Suprapubic skin (tissue), 4 donors: ENCODE measurements at regions not wholly inside any gene's neighbourhood (a gene's known extent, or its start where the extent isn't known, plus 50 kb on each side); places are given as distances from the start of the nearest gene placed in this dataset.

Experiments
- DNase-seq, 2 donors: peaks; one replicate each; pipeline ENCODE4 v3.0.0-alpha.2; 2019; ENCODE audit warnings: low spot score in 2 of 2
- H3K27ac ChIP-seq: fragments of 200-600 bp; sonication (generic); one replicate; pipeline ENCODE4 v1.5.1; 2019
- H3K27me3 ChIP-seq: fragments of 200-600 bp; sonication (generic); one replicate; pipeline ENCODE4 v1.5.1; 2019
- H3K36me3 ChIP-seq: fragments of 200-600 bp; sonication (generic); one replicate; pipeline ENCODE4 v1.5.1; 2019
- H3K4me1 ChIP-seq: fragments of 200-600 bp; sonication (generic); one replicate; pipeline ENCODE4 v1.5.1; 2019
- H3K4me3 ChIP-seq: fragments of 200-600 bp; sonication (generic); one replicate; pipeline ENCODE4 v1.5.1; 2019; ENCODE audit warnings: mild to moderate bottlenecking
- H3K9me3 ChIP-seq: fragments of 200-600 bp; sonication (generic); one replicate; pipeline ENCODE4 v1.5.1; 2019
- EP300 ChIP-seq: sonication (generic); formaldehyde crosslinking; IDR thresholded peaks from one replicate; pipeline ENCODE4 v1.6.1; 2017; ENCODE audit warnings: antibody characterized with exemption
- POLR2A ChIP-seq, 2 donors: fragments of 450-650 bp; IDR thresholded peaks; one replicate each; pipeline ENCODE4 v1.6.1; 2017; ENCODE audit warnings: antibody characterized with exemption in 2 of 2, mild to moderate bottlenecking in 2 of 2, moderate library complexity in 2 of 2
- POLR2AphosphoS5 ChIP-seq, 3 donors: sonication (generic); formaldehyde crosslinking; IDR thresholded peaks; one replicate each; pipeline ENCODE4 v1.6.1; 2017; ENCODE audit warnings: antibody characterized with exemption in 3 of 3
- WGBS: methylation state at CpG from one replicate; pipeline ENCODE4 v1.1.5; 2018; 5-methylcytosine and 5-hydroxymethylcytosine counted together
- TF ChIP-seq, protein P1 (sequence below), 2 donors: fragments of 200-600 bp in 1 of 2; fragments of 450-650 bp in 1 of 2; sonication (generic) in 1 of 2; IDR thresholded peaks; one replicate each; pipeline ENCODE4 v1.5.1; 2016 to 2019; ENCODE audit warnings: antibody characterized with exemption in 2 of 2, mild to moderate bottlenecking in 1 of 2, moderate library complexity in 1 of 2

DNA sequence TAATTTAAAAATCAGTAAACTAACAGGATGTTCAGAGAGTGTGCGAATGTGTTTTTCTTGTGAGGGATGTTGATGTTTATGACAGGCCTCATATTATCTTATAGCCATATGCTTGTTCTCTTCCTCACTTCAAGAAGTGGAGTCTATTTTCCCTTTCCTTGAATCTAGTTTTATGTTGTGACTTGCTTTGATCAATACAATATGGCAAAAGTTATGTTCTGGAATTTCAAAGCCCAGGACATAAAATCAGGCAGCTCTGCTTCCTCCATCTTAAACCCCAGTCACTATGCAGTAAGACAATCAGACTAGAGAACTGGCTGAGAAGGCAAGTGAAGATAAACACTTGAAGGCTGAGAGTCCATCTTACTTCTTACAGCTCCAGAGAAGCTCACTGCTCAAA is 585.1 kb upstream of the NETO1 start:
- H3K4me1 ChIP-seq: no peaks in the 10 kb centered on the region
- H3K27me3 ChIP-seq: no peaks in the 10 kb centered on the region
- no peaks in the 10 kb centered on the region for H3K36me3 ChIP-seq
- DNase-seq: no peak
- TF ChIP-seq, protein P1, sequence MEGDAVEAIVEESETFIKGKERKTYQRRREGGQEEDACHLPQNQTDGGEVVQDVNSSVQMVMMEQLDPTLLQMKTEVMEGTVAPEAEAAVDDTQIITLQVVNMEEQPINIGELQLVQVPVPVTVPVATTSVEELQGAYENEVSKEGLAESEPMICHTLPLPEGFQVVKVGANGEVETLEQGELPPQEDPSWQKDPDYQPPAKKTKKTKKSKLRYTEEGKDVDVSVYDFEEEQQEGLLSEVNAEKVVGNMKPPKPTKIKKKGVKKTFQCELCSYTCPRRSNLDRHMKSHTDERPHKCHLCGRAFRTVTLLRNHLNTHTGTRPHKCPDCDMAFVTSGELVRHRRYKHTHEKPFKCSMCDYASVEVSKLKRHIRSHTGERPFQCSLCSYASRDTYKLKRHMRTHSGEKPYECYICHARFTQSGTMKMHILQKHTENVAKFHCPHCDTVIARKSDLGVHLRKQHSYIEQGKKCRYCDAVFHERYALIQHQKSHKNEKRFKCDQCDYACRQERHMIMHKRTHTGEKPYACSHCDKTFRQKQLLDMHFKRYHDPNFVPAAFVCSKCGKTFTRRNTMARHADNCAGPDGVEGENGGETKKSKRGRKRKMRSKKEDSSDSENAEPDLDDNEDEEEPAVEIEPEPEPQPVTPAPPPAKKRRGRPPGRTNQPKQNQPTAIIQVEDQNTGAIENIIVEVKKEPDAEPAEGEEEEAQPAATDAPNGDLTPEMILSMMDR (IDR thresholded peaks at IDR 0.05): no peak
- TF ChIP-seq POLR2A (IDR thresholded peaks at IDR 0.05) (no peak), EP300 (no peak), POLR2AphosphoS5 (IDR thresholded peaks at IDR 0.05) (no peak)
- H3K27ac ChIP-seq: no peak overlapping the region
- 83% methylated on average over 1 of the region's 1 CpG for WGBS
- no peaks in the 10 kb centered on the region for H3K9me3 ChIP-seq
- H3K4me3 ChIP-seq: no peak overlapping the region

DNA sequence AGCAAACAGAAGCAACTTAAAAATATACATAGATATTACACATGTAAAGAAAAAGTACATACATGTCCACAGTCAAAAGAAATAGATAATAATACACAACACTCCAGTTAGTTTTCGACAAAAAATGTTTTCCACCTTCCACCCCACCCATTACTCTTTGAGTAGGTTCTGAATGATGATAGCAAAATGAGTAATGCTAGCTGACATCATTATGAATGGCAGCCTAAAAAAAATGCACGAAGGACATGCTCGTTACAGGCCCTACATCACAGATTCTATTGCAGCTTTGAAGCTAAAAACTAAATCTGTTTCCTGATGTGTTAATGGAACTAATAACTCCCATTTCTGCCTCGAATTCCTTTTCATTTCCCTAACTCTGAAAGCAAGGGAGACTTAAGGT is 578.7 kb upstream of the NETO1 start:
- WGBS: 74% methylated on average over 4 of the region's 4 CpGs
- H3K9me3 ChIP-seq: no peaks in the 10 kb centered on the region
- no peaks in the 10 kb centered on the region for H3K27me3 ChIP-seq
- H3K4me1 ChIP-seq: no peaks in the 10 kb centered on the region
- no peak for DNase-seq
- no peak overlapping the region for H3K27ac ChIP-seq
- TF ChIP-seq, protein P1 (IDR thresholded peaks at IDR 0.05): no peak
- TF ChIP-seq POLR2AphosphoS5 (IDR thresholded peaks at IDR 0.05): no peak
- TF ChIP-seq EP300: no peak
- no peak for TF ChIP-seq POLR2A (IDR thresholded peaks at IDR 0.05)
- no peaks in the 10 kb centered on the region for H3K36me3 ChIP-seq
- no peak overlapping the region for H3K4me3 ChIP-seq

DNA sequence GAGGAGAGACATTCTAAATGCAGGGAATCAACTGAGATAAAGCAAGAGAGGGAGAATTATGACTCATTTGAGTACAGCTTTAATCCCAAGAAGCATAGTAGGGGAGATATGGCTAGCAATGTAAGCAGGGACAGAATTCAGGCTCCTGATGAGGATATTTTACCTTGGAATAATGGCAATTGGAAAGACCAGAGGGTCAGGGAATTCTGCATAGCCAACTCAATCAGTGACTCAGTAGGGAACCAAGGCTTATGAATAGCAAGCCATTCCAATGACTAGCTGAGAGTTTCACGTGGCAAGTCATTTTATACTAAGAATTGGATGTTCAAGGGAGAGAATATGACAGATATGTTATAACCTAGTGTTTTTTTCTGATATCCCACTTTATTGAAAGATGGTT is 563.8 kb upstream of the NETO1 start:
- 40% methylated on average over 1 of the region's 1 CpG for WGBS

DNA sequence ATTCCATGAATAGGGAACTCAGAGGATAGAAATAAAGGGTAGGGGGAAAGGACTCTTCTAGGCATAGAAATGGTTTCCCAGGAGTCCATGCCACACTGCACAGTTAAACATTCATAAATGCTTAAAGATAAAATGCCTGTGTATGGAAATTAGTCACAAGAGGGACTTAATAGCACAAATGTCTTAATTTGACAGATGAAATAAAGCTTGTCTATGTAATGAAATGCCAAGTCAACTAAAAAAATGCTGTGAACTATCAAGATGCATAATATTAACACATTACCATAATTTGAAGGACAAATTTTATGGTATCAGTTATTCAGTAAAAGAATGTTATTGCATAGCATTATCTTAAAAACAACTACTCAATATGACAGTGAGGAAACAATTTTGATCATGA is 553.2 kb upstream of the NETO1 start:
- H3K27ac ChIP-seq: no peak overlapping the region
- no peak overlapping the region for H3K4me3 ChIP-seq
- no peaks in the 10 kb centered on the region for H3K27me3 ChIP-seq
- TF ChIP-seq EP300 (no peak), POLR2AphosphoS5 (IDR thresholded peaks at IDR 0.05) (no peak), POLR2A (IDR thresholded peaks at IDR 0.05) (no peak)
- TF ChIP-seq, protein P1 (IDR thresholded peaks at IDR 0.05): no peak
- no peaks in the 10 kb centered on the region for H3K36me3 ChIP-seq
- no peak for DNase-seq
- H3K4me1 ChIP-seq: no peaks in the 10 kb centered on the region
- H3K9me3 ChIP-seq: no peaks in the 10 kb centered on the region

More for the DNA sequence above, 563.8 kb upstream of the NETO1 start:
- Histone ChIP-seq H3K4me3 (no peak overlapping the region), H3K27ac (no peak overlapping the region), H3K4me1 (no peaks in the 10 kb centered on the region), H3K9me3 (no peaks in the 10 kb centered on the region), H3K27me3 (no peaks in the 10 kb centered on the region), H3K36me3 (no peaks in the 10 kb centered on the region)
- DNase-seq: no peak
- TF ChIP-seq EP300 (no peak), POLR2AphosphoS5 (IDR thresholded peaks at IDR 0.05) (no peak), POLR2A (IDR thresholded peaks at IDR 0.05) (no peak)
- TF ChIP-seq, protein P1 (IDR thresholded peaks at IDR 0.05): no peak

DNA sequence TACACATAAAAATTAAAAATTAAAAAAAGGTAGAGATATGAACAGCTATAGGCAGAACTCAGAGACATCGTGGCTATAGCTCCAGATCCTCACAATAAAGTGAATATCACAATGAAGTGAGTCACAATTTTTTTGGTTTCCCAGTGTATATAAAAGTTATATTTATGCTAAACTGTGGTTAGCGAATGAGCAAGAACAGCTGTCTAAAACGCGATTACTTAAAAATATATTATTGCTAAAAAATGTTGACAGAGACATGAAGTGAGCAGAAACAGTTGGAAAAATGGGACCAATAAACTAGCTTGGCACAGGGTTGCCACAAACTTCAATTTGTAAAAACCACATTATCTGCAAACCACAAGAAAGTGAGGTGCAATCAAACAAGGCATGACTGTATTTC is 551.7 kb upstream of the NETO1 start:
- no peaks in the 10 kb centered on the region for H3K9me3 ChIP-seq
- H3K36me3 ChIP-seq: no peaks in the 10 kb centered on the region
- TF ChIP-seq, protein P1 (IDR thresholded peaks at IDR 0.05): no peak
- TF ChIP-seq EP300: no peak
- TF ChIP-seq POLR2A (IDR thresholded peaks at IDR 0.05): no peak
- TF ChIP-seq POLR2AphosphoS5 (IDR thresholded peaks at IDR 0.05): no peak
- no peak for DNase-seq
- no peak overlapping the region for H3K27ac ChIP-seq
- H3K27me3 ChIP-seq: no peaks in the 10 kb centered on the region
- WGBS: 74% methylated on average over 4 of the region's 4 CpGs
- no peak overlapping the region for H3K4me3 ChIP-seq
- H3K4me1 ChIP-seq: no peaks in the 10 kb centered on the region
